GM21390 (cell line): ENCODE measurements at regions not wholly inside any gene's neighbourhood (a gene's known extent, or its start where the extent isn't known, plus 50 kb on each side); places are given as distances from the start of the nearest gene placed in this dataset.
"Not testable (repeated sequence)": the region's sequence is repeated elsewhere in the genome, so short reads cannot be mapped to it uniquely, and the experiment has no call there.

Experiments used
- ATAC-seq: cut with Tn5 transposase; IDR thresholded peaks from one replicate; pipeline ENCODE4 v1.9.1; 2021; ENCODE audit not compliant: unreplicated experiment

- no peak for ATAC-seq
Observed at GRCh38 chr20:48448666-48449600, 378.9 kb downstream of the PREX1 start.

DNA sequence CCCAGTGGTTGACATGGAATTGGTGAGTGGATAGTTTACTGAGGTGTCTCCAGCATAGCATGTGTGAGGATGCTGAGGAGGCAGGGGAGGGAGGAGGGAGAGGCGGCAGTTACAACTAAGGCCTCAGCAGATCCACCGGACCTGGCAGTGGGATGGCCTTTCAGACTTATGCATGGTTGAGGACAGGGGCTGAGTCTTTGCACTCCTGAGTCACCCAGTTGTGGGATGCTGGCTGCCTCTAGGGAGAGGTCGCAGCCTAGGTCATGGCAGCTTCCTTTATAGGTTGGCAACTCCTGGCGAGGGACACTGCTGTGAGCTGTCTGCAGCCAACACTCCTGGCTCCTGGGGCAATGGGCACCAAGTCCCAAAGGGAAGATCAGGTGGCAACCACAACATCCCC, 380.3 kb downstream of the PREX1 start:
- ATAC-seq = no peak

DNA sequence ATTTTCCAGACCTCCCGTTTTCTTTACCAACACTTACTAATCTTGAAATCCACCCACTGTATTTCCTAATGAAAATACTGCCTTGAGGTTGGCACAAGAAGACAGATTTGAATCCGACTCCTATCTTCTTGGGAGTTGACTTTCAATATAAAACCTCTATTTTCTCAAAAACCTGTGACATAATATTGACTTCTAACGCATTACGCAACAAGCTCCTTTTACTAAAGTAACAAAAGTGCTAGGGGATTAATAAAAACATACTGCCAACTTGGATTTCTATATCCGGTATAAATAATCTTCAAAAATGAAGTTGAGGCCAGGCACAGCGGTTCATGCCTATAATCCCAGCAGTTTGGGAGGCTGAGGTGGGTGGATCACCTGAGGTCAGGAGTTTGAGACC, 382.0 kb downstream of the PREX1 start:
- ATAC-seq = no peak

DNA sequence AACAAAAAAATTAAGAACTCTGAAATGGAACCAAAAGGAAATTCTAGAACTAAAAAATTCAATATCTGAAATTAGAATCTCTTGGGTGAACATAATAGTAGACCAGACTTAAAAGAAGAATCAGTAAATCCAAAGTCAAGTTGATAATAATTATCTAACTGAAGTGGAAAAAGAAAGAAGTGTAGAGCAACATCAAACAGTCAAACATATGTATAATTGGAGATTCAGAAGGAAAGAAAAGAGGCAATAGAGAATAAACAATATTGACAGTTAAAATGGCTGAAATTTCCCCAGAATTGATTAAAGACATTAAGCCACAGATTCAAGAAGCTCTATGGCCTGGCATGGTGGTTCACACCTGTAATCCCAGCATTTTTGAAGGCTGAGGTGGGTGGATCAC, 383.6 kb downstream of the PREX1 start:
- no peak for ATAC-seq

GRCh38 chr20:48440916-48441315, 386.9 kb downstream of the PREX1 start:
- no peak for ATAC-seq

- ATAC-seq = not testable (repeated sequence)
Observed at GRCh38 chr20:48440261-48440660, 387.5 kb downstream of the PREX1 start.

GRCh38 chr20:48437146-48437545, 390.7 kb downstream of the PREX1 start:
- ATAC-seq = no peak

DNA sequence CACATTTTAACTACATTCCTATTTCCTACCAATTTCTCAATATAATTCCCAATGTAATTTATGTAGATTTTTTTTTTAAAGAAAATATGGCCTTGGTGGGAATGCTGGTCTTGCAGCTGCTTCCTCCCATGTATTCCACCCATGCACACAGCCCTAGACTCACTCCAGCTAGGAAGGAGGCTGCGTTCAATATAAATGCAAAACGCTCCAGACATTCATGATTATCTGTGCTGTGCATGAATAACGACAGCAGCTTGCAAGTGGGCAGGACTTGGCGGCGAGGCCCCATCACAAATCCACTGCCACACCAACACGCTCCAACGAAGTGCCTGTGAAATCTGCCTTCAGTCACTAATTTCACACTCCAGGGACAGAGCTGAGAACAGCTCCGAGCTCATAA, 391.2 kb downstream of the PREX1 start:
- ATAC-seq = not testable (repeated sequence)

- no peak for ATAC-seq
Observed at GRCh38 chr20:48433178-48433577, 394.6 kb downstream of the PREX1 start.

DNA sequence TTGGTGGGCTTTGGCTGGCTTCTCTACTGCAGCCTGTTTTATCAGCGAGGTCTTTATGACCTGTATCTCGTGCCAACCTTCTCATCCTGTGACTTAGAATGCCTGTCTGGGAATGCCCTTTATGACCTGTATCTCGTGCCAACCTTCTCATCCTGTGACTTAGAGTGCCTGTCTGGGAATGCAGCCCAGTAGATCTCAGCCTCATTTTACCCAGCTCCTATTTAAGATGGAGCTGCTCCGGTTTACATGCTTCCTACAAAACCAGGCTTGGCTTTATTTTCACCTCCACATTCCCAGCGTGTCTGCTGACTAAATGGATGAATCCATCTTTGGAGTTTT, 395.3 kb downstream of the PREX1 start:
- ATAC-seq = no peak

- ATAC-seq = no peak
Observed at GRCh38 chr20:48431653-48432493, 395.9 kb downstream of the PREX1 start.

GRCh38 chr20:48426630-48427029, 401.2 kb downstream of the PREX1 start:
- no peak for ATAC-seq

DNA sequence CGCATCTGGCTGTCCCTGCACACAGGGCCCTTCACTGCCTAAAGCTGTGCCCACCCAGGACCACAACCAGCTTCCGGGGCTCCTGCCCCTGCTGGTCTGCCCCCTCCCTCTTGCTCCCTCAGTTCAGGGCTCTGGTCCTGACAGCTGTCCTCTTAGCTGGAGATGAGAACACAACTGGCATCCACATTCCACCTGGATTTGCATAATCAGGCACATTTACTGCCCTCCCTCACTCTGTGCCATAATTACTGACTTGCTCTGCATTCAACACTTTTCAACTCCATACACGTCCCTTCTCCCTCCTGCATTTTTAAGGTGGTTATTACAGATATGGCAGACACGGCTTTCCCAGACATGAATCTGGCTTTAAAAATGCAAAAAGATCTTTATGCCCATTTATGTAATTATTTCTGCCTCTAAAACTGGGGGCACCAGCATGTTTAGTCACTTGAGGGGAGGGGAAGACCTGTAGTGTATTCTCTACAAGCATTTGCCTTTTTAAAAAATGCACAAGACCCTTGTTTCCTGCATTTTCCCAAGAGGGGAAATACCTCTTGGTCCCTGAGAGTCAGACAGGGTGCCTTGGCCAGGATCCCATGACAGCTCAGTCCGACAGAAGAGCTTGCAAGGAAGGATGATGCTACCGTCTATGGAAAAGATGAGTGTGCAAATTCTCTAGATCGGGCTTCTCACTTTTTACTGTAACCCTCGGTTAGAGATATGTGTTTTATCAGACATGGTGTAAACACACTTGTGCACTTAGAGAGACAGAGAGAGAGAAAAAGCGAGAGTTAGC, 401.8 kb downstream of the PREX1 start:
- no peak for ATAC-seq

GRCh38 chr20:48425321-48425720, 402.5 kb downstream of the PREX1 start:
- ATAC-seq = no peak

DNA sequence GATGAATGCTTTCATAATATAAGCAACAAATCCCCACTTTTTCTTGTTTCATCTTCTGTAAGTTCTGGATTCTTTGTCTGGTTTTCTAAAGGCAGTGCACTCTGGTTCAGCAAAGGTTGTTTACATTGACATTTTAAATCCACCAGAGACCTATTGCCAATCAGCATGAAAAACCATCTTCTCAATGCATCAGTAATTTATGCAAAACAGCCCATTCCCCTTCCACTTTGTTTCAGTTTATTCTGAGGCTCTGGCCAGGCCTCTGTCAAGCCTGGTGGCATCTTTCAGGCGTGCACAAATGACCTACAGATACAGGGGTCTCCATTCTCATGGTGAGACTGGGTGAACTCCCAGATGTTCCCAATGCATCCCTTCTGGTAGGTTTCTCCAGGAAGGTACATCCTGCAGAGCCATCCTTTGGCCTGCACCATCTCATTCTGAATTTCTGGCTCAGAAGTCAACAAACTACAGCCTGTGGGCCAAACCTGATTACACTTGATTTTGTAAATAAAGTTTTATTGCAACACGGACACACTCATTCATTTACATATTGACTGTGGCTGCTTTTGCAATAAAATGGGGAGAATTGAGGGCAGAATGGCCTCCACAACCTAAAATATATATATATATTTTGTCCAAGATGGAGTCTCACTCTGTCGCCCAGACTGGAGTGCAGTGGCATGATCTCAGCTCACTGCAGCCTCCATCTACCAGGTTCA, 405.4 kb downstream of the PREX1 start:
- no peak for ATAC-seq

GRCh38 chr20:48421547-48421946, 406.3 kb downstream of the PREX1 start:
- no peak for ATAC-seq

DNA sequence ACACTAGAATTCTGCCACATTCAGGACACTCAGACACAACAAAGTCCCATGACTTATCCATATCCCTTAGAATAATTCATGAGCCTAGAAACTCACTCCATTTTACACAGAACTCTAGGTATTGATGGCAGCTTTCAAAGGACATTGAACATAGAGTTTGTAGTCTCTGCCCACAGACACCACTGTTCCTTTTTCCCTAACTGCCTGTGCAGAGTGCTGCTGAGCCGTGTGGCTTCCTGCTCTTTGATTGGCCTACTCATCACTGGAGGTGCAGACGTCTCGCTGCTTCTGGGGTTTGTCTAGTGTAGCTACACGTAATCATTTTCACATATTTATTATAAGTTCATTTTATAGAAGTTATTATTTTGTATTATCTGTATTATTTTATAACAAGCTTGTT, 407.6 kb downstream of the PREX1 start:
- ATAC-seq = no peak

GRCh38 chr20:48419173-48419572, 408.6 kb downstream of the PREX1 start:
- no peak for ATAC-seq

DNA sequence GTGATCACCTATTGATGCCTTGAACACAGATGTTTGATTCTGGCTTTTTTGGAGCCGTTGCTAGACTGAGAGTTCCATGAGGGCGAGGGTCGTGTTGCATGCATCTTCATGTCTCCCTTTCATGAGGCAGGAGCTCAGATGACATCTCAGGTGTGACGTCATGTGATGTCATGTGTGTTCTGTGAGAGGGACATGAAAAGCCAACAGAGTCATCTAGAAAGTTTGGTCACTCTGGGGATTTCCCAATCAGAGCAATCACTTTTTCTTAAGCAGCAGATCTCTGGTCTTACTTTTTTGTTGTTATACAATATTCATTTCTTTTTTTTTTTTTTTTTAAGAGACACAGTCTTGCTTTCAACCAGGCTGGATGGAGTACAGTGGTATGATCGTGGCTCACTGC, 411.8 kb downstream of the PREX1 start:
- no peak for ATAC-seq

- ATAC-seq = no peak
Observed at GRCh38 chr20:48414786-48415185, 413.0 kb downstream of the PREX1 start.
